IMR-90 (cell line): ENCODE measurements at regions not wholly inside any gene's neighbourhood (a gene's known extent, or its start where the extent isn't known, plus 50 kb on each side); places are given as distances from the start of the nearest gene placed in this dataset.

Experiments used
- ATAC-seq: fragments of 200-7000 bp; cut with Tn5 transposase; 2 replicates; pipeline ENCODE4 v1.9.1; 2020; ENCODE audit warnings: low read depth, mild to moderate bottlenecking, moderate library complexity
- BruUV-seq: library from RNA; stranded (reverse); fragments of 400-500 nt; replicated peaks from 2 replicates; lab custom pipeline; 2021; lab: Mats Ljungman, UMichigan
- CTCF ChIA-PET: fragments of 300-600 bp; formaldehyde crosslinking; extraction: SDS; loops from one replicate; lab custom pipeline; 2021; ENCODE audit warnings: antibody characterized with exemption; lab: Yijun Ruan, JAX
- POLR2A ChIA-PET: fragments of 300-600 bp; sonication (Branson Sonifier 250); formaldehyde crosslinking; loops from one replicate; lab custom pipeline; 2022; ENCODE audit warnings: antibody characterized with exemption; ENCODE audit not compliant: unreplicated experiment; lab: Charles Lee
- DNase-seq: peaks from one replicate; pipeline ENCODE4 v3.0.0; 2013
- H2AFZ ChIP-seq: replicated peaks from 2 replicates; pipeline ENCODE3; 2013; ENCODE audit warnings: low read length, mild to moderate bottlenecking; ENCODE audit not compliant: poor library complexity
- H2AK5ac ChIP-seq: 2 replicates; pipeline ENCODE4 v1.6.1; 2013; ENCODE audit warnings: low read depth, low read length, inconsistent platforms
- H2AK9ac ChIP-seq: replicated peaks from 2 replicates; pipeline ENCODE3; 2013; ENCODE audit warnings: mild to moderate bottlenecking, low read depth, low read length, moderate library complexity; ENCODE audit not compliant: poor library complexity
- H2BK120ac ChIP-seq: 2 replicates; pipeline ENCODE4 v1.6.1; 2013; ENCODE audit warnings: low read depth, low read length, inconsistent platforms
- H2BK15ac ChIP-seq: 3 replicates; pipeline ENCODE4 v1.6.1; 2013; ENCODE audit warnings: low read depth, low read length, inconsistent platforms
- H2BK20ac ChIP-seq: 2 replicates; pipeline ENCODE4 v1.6.1; 2013; ENCODE audit warnings: low read depth, mild to moderate bottlenecking, inconsistent platforms, low read length, moderate library complexity
- H2BK5ac ChIP-seq: 2 replicates; pipeline ENCODE4 v1.6.1; 2013; ENCODE audit warnings: mild to moderate bottlenecking, low read depth, low read length, inconsistent platforms; ENCODE audit not compliant: poor library complexity, severe bottlenecking
- H3K14ac ChIP-seq: replicated peaks from 2 replicates; pipeline ENCODE4 v1.6.1; 2013; ENCODE audit warnings: low read depth, low read length, inconsistent platforms
- H3K18ac ChIP-seq: 2 replicates; pipeline ENCODE4 v1.6.1; 2013; ENCODE audit warnings: low read depth, low read length, control low read depth
- H3K23ac ChIP-seq: 2 replicates; pipeline ENCODE4 v1.6.1; 2013; ENCODE audit warnings: low read depth, low read length, inconsistent platforms
- H3K27ac ChIP-seq: 2 replicates; pipeline ENCODE4 v1.5.1; 2013; ENCODE audit warnings: mild to moderate bottlenecking, control low read depth, low read length; ENCODE audit not compliant: insufficient read depth
- H3K27me3 ChIP-seq: 2 replicates; pipeline ENCODE4 v1.6.1; 2013; ENCODE audit warnings: low read length; ENCODE audit not compliant: control insufficient read depth, insufficient read depth
- H3K36me3 ChIP-seq: 2 replicates; pipeline ENCODE4 v1.6.1; 2013; ENCODE audit warnings: low read length, mixed read lengths; ENCODE audit not compliant: control insufficient read depth, insufficient read depth
- H3K4ac ChIP-seq: 2 replicates; pipeline ENCODE4 v1.6.1; 2013; ENCODE audit warnings: low read depth, low read length, inconsistent platforms
- H3K4me1 ChIP-seq: 2 replicates; pipeline ENCODE4 v1.6.1; 2013; ENCODE audit warnings: low read length, mixed read lengths; ENCODE audit not compliant: control insufficient read depth, insufficient read depth
- H3K4me2 ChIP-seq: 2 replicates; pipeline ENCODE4 v1.6.1; 2013; ENCODE audit warnings: low read depth, mild to moderate bottlenecking, control low read depth, low read length, moderate library complexity
- H3K4me3 ChIP-seq: 2 replicates; pipeline ENCODE4 v1.5.1; 2013; ENCODE audit warnings: low read depth, mild to moderate bottlenecking, control low read depth, low read length, moderate library complexity; ENCODE audit not compliant: insufficient read depth
- H3K56ac ChIP-seq: 2 replicates; pipeline ENCODE4 v1.6.1; 2013; ENCODE audit warnings: low read length, inconsistent platforms; ENCODE audit not compliant: insufficient read depth; ENCODE audit errors: extremely low read depth
- H3K79me1 ChIP-seq, 2 experiments: 2 replicates each; pipeline ENCODE4 v1.6.1; 2013; ENCODE audit warnings: low read length in 2 of 2, inconsistent platforms in 1 of 2, low read depth in 1 of 2
- H3K9ac ChIP-seq: 2 replicates; pipeline ENCODE4 v1.6.1; 2013; ENCODE audit warnings: low read depth, low read length, control low read depth
- H3K9me1 ChIP-seq: 2 replicates; pipeline ENCODE4 v1.6.1; 2013; ENCODE audit warnings: low read length, inconsistent platforms; ENCODE audit not compliant: insufficient read depth
- H3K9me3 ChIP-seq: 2 replicates; pipeline ENCODE4 v1.6.1; 2013; ENCODE audit warnings: low read length; ENCODE audit not compliant: control insufficient read depth, insufficient read depth
- H4K20me1 ChIP-seq: 2 replicates; pipeline ENCODE4 v1.6.1; 2013; ENCODE audit warnings: low read length, inconsistent platforms; ENCODE audit not compliant: insufficient read depth
- H4K5ac ChIP-seq: 2 replicates; pipeline ENCODE4 v1.6.1; 2013; ENCODE audit warnings: mild to moderate bottlenecking, low read depth, low read length, control low read depth
- H4K8ac ChIP-seq, 2 experiments: 2 replicates each; pipeline ENCODE4 v1.6.1; 2013; ENCODE audit warnings: low read depth in 2 of 2, low read length in 2 of 2, control low read depth in 1 of 2, inconsistent platforms in 1 of 2
- H4K91ac ChIP-seq: 2 replicates; pipeline ENCODE4 v1.6.1; 2013; ENCODE audit warnings: low read depth, low read length, inconsistent platforms; ENCODE audit not compliant: insufficient read depth
- BHLHE40 ChIP-seq: fragments of 150-350 bp; IDR thresholded peaks from 2 replicates; pipeline ENCODE4 v1.6.1; 2016; ENCODE audit warnings: mild to moderate bottlenecking, low read depth, low read length
- CEBPB ChIP-seq: IDR thresholded peaks from 2 replicates; pipeline ENCODE4 v1.6.1; 2012; ENCODE audit warnings: low read depth, low read length, improper control_type of control experiment
- CHD1 ChIP-seq: IDR thresholded peaks from 2 replicates; pipeline ENCODE4 v1.6.1; 2012; ENCODE audit warnings: low read depth, low read length, improper control_type of control experiment
- FOS ChIP-seq: fragments of 150-350 bp; IDR thresholded peaks from 2 replicates; pipeline ENCODE4 v1.6.1; 2016; ENCODE audit warnings: low read depth, low read length
- MAZ ChIP-seq: IDR thresholded peaks from 2 replicates; pipeline ENCODE4 v1.6.1; 2012; ENCODE audit warnings: low read depth, mild to moderate bottlenecking, low read length, improper control_type of control experiment, moderate library complexity, borderline replicate concordance
- MXI1 ChIP-seq: IDR thresholded peaks from 2 replicates; pipeline ENCODE4 v1.6.1; 2012; ENCODE audit warnings: low read depth, mild to moderate bottlenecking, low read length, moderate library complexity, borderline replicate concordance
- NFE2L2 ChIP-seq: fragments of 150-350 bp; IDR thresholded peaks from 2 replicates; pipeline ENCODE4 v1.6.1; 2016; ENCODE audit warnings: low read depth, mild to moderate bottlenecking, low read length
- POLR2A ChIP-seq: IDR thresholded peaks from 2 replicates; pipeline ENCODE4 v1.6.1; 2012; ENCODE audit warnings: mild to moderate bottlenecking, low read depth, low read length
- RAD21 ChIP-seq: IDR thresholded peaks from 2 replicates; pipeline ENCODE4 v1.6.1; 2012; ENCODE audit warnings: low read length, improper control_type of control experiment
- RCOR1 ChIP-seq: IDR thresholded peaks from 2 replicates; pipeline ENCODE4 v1.6.1; 2012; ENCODE audit warnings: mild to moderate bottlenecking, low read length, improper control_type of control experiment; ENCODE audit not compliant: insufficient replicate concordance
- RFX5 ChIP-seq: IDR thresholded peaks from 2 replicates; pipeline ENCODE4 v1.8.0; 2012; ENCODE audit warnings: low read depth, mild to moderate bottlenecking, low read length, moderate library complexity
- SMC3 ChIP-seq: fragments of 150-350 bp; IDR thresholded peaks from 2 replicates; pipeline ENCODE4 v1.6.1; 2016; ENCODE audit warnings: low read depth, mild to moderate bottlenecking, antibody characterized with exemption, low read length, moderate library complexity
- dilution Hi-C: fragments of 300-500 bp; cut with HindIII; formaldehyde crosslinking; loops from one replicate; pipeline ENCODE4 v1.14.3; 2018; ENCODE audit warnings: low sequenced_read_pairs; ENCODE audit not compliant: unreplicated experiment
- in situ Hi-C: fragments of 300-500 bp; cut with MboI; formaldehyde crosslinking; loops from 3 replicates; pipeline ENCODE4 v1.14.3; 2019; ENCODE audit warnings: low sequenced_read_pairs, inconsistent platforms, mixed read lengths
- intact Hi-C: fragments of 100-400 bp; cut with micrococcal nuclease; formaldehyde crosslinking; loops from 2 replicates; pipeline ENCODE4 v1.10.0; 2022
- TF ChIP-seq, protein P1 (sequence below): conservative IDR thresholded peaks from 2 replicates; pipeline ENCODE4 v1.5.1; 2012; ENCODE audit warnings: mild to moderate bottlenecking, low read depth, low read length, improper control_type of control experiment
- TF ChIP-seq, protein P2 (sequence below): fragments of 150-350 bp; IDR thresholded peaks from 2 replicates; pipeline ENCODE4 v1.6.1; 2017; ENCODE audit warnings: mild to moderate bottlenecking, antibody characterized with exemption, low read length, low read depth
- TF ChIP-seq, protein P3 (sequence below): fragments of 150-350 bp; IDR thresholded peaks from 2 replicates; pipeline ENCODE4 v1.6.1; 2016; ENCODE audit warnings: low read depth, mild to moderate bottlenecking, low read length, moderate library complexity, borderline replicate concordance

DNA sequence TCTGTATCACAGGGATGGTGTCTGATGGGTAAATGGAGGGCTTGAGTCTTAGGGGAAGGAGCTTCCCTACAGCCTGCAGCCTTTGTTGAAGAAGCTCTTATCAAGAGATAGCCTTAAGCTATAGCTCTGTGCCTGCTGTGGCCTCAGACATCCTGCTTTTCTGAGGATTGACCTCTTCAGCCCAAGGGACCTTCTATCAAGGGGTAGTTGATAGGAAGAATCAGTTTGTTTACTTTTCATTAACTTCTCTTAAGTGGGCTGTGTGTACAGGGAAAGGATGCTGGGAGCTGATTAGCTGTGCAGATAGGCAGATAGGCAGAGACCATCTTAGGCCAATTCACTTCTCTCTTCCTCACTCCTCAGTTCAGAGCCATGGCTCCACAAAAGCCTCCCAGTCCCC is 151.8 kb upstream of the CADM1 start:
- H2BK20ac ChIP-seq, result no peak overlapping the region
- H2AK9ac ChIP-seq, result no peak overlapping the region
- no peaks in the 10 kb centered on the region for H3K36me3 ChIP-seq
- ChIA-PET CTCF (interaction anchor here (1.3 kb wide), 1 partner anchor 10 kb away, joined by 3 read pairs; no protein-coding TSS in a partner anchor), POLR2A (no interaction called here)
- no peak overlapping the region for H3K18ac ChIP-seq
- H3K56ac ChIP-seq, result no peak overlapping the region
- no peak overlapping the region for H3K4me3 ChIP-seq
- peaks cover 7% of the 10 kb centered on the region for H3K4me1 ChIP-seq
- no peak overlapping the region for H3K27ac ChIP-seq
- BruUV-seq, result no TSS peak
- no peaks in the 10 kb centered on the region for H3K79me1 ChIP-seq
- H2BK120ac ChIP-seq, result no peak overlapping the region
- H3K4ac ChIP-seq, result no peak overlapping the region
- no peaks in the 10 kb centered on the region for H3K9me3 ChIP-seq
- no peak overlapping the region for H2BK15ac ChIP-seq
- TF ChIP-seq RFX5 (no peak), RCOR1 (no peak), POLR2A (no peak), RAD21 (no peak), FOS (no peak), SMC3 (no peak), NFE2L2 (no peak), CHD1 (no peak), CEBPB (no peak), MAZ (no peak), MXI1 (no peak), BHLHE40 (no peak)
- TF ChIP-seq, protein P1, sequence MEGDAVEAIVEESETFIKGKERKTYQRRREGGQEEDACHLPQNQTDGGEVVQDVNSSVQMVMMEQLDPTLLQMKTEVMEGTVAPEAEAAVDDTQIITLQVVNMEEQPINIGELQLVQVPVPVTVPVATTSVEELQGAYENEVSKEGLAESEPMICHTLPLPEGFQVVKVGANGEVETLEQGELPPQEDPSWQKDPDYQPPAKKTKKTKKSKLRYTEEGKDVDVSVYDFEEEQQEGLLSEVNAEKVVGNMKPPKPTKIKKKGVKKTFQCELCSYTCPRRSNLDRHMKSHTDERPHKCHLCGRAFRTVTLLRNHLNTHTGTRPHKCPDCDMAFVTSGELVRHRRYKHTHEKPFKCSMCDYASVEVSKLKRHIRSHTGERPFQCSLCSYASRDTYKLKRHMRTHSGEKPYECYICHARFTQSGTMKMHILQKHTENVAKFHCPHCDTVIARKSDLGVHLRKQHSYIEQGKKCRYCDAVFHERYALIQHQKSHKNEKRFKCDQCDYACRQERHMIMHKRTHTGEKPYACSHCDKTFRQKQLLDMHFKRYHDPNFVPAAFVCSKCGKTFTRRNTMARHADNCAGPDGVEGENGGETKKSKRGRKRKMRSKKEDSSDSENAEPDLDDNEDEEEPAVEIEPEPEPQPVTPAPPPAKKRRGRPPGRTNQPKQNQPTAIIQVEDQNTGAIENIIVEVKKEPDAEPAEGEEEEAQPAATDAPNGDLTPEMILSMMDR, result no peak
- TF ChIP-seq, protein P2, sequence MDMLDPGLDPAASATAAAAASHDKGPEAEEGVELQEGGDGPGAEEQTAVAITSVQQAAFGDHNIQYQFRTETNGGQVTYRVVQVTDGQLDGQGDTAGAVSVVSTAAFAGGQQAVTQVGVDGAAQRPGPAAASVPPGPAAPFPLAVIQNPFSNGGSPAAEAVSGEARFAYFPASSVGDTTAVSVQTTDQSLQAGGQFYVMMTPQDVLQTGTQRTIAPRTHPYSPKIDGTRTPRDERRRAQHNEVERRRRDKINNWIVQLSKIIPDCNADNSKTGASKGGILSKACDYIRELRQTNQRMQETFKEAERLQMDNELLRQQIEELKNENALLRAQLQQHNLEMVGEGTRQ, result no peak
- TF ChIP-seq, protein P3, sequence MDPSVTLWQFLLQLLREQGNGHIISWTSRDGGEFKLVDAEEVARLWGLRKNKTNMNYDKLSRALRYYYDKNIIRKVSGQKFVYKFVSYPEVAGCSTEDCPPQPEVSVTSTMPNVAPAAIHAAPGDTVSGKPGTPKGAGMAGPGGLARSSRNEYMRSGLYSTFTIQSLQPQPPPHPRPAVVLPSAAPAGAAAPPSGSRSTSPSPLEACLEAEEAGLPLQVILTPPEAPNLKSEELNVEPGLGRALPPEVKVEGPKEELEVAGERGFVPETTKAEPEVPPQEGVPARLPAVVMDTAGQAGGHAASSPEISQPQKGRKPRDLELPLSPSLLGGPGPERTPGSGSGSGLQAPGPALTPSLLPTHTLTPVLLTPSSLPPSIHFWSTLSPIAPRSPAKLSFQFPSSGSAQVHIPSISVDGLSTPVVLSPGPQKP, result no peak
- H3K14ac ChIP-seq, result no peak overlapping the region
- dilution Hi-C loops, result no loop called here
- in situ Hi-C loops, result no loop called here
- no peaks in the 10 kb centered on the region for H4K20me1 ChIP-seq
- H3K9ac ChIP-seq, result no peak overlapping the region
- no peak overlapping the region for H3K23ac ChIP-seq
- ATAC-seq, result no peak
- DNase-seq, result no peak
- no peak overlapping the region for H2AFZ ChIP-seq
- H4K8ac ChIP-seq, result no peak overlapping the region
- H3K9me1 ChIP-seq, result peaks cover 6% of the 10 kb centered on the region
- no peak overlapping the region for H2AK5ac ChIP-seq
- intact Hi-C loops, result no loop called here
- H4K91ac ChIP-seq, result no peak overlapping the region
- 0 out of 2 replicates have a peak, but pooled peaks cover 2% of the 10 kb centered on the region for H3K27me3 ChIP-seq
- no peak overlapping the region for H2BK5ac ChIP-seq
- H3K4me2 ChIP-seq, result no peak overlapping the region
- H4K5ac ChIP-seq, result no peak overlapping the region
